CD4-positive, alpha-beta T cell treated with Interleukin-10 for 1 hour (primary cell): ENCODE measurements at regions not wholly inside any gene's neighbourhood (a gene's known extent, or its start where the extent isn't known, plus 50 kb on each side); places are given as distances from the start of the nearest gene placed in this dataset.

Experiments used
- DNase-seq: peaks from one replicate; pipeline ENCODE4 v3.0.0-alpha.2; 2020

- no peak for DNase-seq
Observed at GRCh38 chr4:117327491-117327890, 242.1 kb upstream of the TRAM1L1 start.

GRCh38 chr4:117328333-117328732 is 243.0 kb upstream of the TRAM1L1 start:
- DNase-seq: no peak

GRCh38 chr4:117331817-117332216 is 246.4 kb upstream of the TRAM1L1 start:
- DNase-seq: no peak

- DNase-seq: no peak
Observed at GRCh38 chr4:117334451-117335188, 249.2 kb upstream of the TRAM1L1 start.

- DNase-seq: no peak
Observed at GRCh38 chr4:117357437-117357836, 272.1 kb upstream of the TRAM1L1 start.

- no peak for DNase-seq
Observed at GRCh38 chr4:117357866-117358265, 272.5 kb upstream of the TRAM1L1 start.

- no peak for DNase-seq
Observed at GRCh38 chr4:117370944-117371668, 285.7 kb upstream of the TRAM1L1 start.

- DNase-seq: no peak
Observed at GRCh38 chr4:117375101-117375500, 289.7 kb upstream of the TRAM1L1 start.

- no peak for DNase-seq
Observed at GRCh38 chr4:117376692-117377091, 291.3 kb upstream of the TRAM1L1 start.

GRCh38 chr4:117378942-117379341 is 293.6 kb upstream of the TRAM1L1 start:
- no peak for DNase-seq

- DNase-seq: no peak
Observed at GRCh38 chr4:117383468-117383867, 298.1 kb upstream of the TRAM1L1 start.

GRCh38 chr4:117385526-117385925 is 300.1 kb upstream of the TRAM1L1 start:
- no peak for DNase-seq

- DNase-seq: no peak
Observed at GRCh38 chr4:117387072-117387471, 301.7 kb upstream of the TRAM1L1 start.

GRCh38 chr4:117400039-117400835 is 314.9 kb upstream of the TRAM1L1 start:
- DNase-seq: no peak

GRCh38 chr4:117412661-117413060 is 327.3 kb upstream of the TRAM1L1 start:
- no peak for DNase-seq

GRCh38 chr4:117417856-117418255 is 332.5 kb upstream of the TRAM1L1 start:
- no peak for DNase-seq

- no peak for DNase-seq
Observed at GRCh38 chr4:117420948-117421347, 335.6 kb upstream of the TRAM1L1 start.

- no peak for DNase-seq
Observed at GRCh38 chr4:117421706-117422105, 336.3 kb upstream of the TRAM1L1 start.

- no peak for DNase-seq
Observed at GRCh38 chr4:117422297-117422696, 336.9 kb upstream of the TRAM1L1 start.

GRCh38 chr4:117425636-117426035 is 340.3 kb upstream of the TRAM1L1 start:
- DNase-seq: no peak

GRCh38 chr4:117428536-117428935 is 343.2 kb upstream of the TRAM1L1 start:
- DNase-seq: no peak

GRCh38 chr4:117429061-117429460 is 343.7 kb upstream of the TRAM1L1 start:
- no peak for DNase-seq

- no peak for DNase-seq
Observed at GRCh38 chr4:117429506-117429905, 344.1 kb upstream of the TRAM1L1 start.

- no peak for DNase-seq
Observed at GRCh38 chr4:117434424-117434823, 349.0 kb upstream of the TRAM1L1 start.
